NCI-H187 (cell line): ENCODE measurements at regions not wholly inside any gene's neighbourhood (a gene's known extent, or its start where the extent isn't known, plus 50 kb on each side); places are given as distances from the start of the nearest gene placed in this dataset.

Source experiments
- DNase-seq, 2 experiments: peaks; one replicate each; lab custom pipeline; 2025; lab: John Stamatoyannopoulos, UW

- DNase-seq = no peak
Observed at GRCh38 chr13:111557921-111558699, 237.7 kb downstream of the TEX29 start.

GRCh38 chr13:111558700-111559088 lies 238.3 kb downstream of the TEX29 start:
- DNase-seq = no peak

GRCh38 chr13:111559612-111560403 lies 239.4 kb downstream of the TEX29 start:
- DNase-seq = no peak

GRCh38 chr13:111561091-111561781 lies 240.8 kb downstream of the TEX29 start:
- DNase-seq = no peak

- DNase-seq = no peak
Observed at GRCh38 chr13:111562716-111563115, 242.3 kb downstream of the TEX29 start.

GRCh38 chr13:111564606-111565005 lies 244.2 kb downstream of the TEX29 start:
- no peak for DNase-seq

- no peak for DNase-seq
Observed at GRCh38 chr13:111565400-111565799, 245.0 kb downstream of the TEX29 start.

- DNase-seq = no peak
Observed at GRCh38 chr13:111566567-111566966, 246.1 kb downstream of the TEX29 start.

- no peak for DNase-seq
Observed at GRCh38 chr13:111567637-111568036, 247.2 kb downstream of the TEX29 start.

GRCh38 chr13:111568290-111568689 lies 247.8 kb downstream of the TEX29 start:
- DNase-seq = no peak

- no peak for DNase-seq
Observed at GRCh38 chr13:111570911-111571310, 250.5 kb downstream of the TEX29 start.

GRCh38 chr13:111572956-111573761 lies 252.7 kb downstream of the TEX29 start:
- peak; percentile 42 to 60 for DNase-seq

GRCh38 chr13:111573801-111574200 lies 253.4 kb downstream of the TEX29 start:
- DNase-seq = no peak

GRCh38 chr13:111575276-111575675 lies 254.8 kb downstream of the TEX29 start:
- no peak for DNase-seq

GRCh38 chr13:111575719-111576118 lies 255.3 kb downstream of the TEX29 start:
- no peak for DNase-seq

- no peak for DNase-seq
Observed at GRCh38 chr13:111577208-111577828, 256.9 kb downstream of the TEX29 start.

- no peak for DNase-seq
Observed at GRCh38 chr13:111577956-111578605, 257.6 kb downstream of the TEX29 start.

GRCh38 chr13:111584101-111584672 lies 263.7 kb downstream of the TEX29 start:
- no peak for DNase-seq

GRCh38 chr13:111584870-111585269 lies 264.4 kb downstream of the TEX29 start:
- DNase-seq = no peak

GRCh38 chr13:111586291-111586690 lies 265.8 kb downstream of the TEX29 start:
- no peak for DNase-seq
